B cell (primary cell): ENCODE measurements at regions not wholly inside any gene's neighbourhood (a gene's known extent, or its start where the extent isn't known, plus 50 kb on each side); places are given as distances from the start of the nearest gene placed in this dataset.

Experiments
- ATAC-seq: fragments of 200-7000 bp; cut with Tn5 transposase; one replicate; pipeline ENCODE4 v1.10.0; 2021; ENCODE audit warnings: low read depth, mild to moderate bottlenecking, moderate number of reproducible peaks, moderate library complexity
- CTCF ChIA-PET: fragments of 350-600 bp; sonication (Branson Sonifier 250); formaldehyde crosslinking; loops from one replicate; lab custom pipeline; 2021; ENCODE audit warnings: antibody characterized with exemption, inconsistent platforms; lab: Charles Lee
- POLR2A ChIA-PET: fragments of 350-600 bp; sonication (Branson Sonifier 250); formaldehyde crosslinking; loops from one replicate; lab custom pipeline; 2021; ENCODE audit warnings: antibody characterized with exemption; lab: Charles Lee
- DNase-seq: peaks from one replicate; pipeline ENCODE4 v3.0.0; 2013
- H2AFZ ChIP-seq: 2 replicates; pipeline ENCODE4 v1.6.1; 2012; ENCODE audit warnings: mild to moderate bottlenecking, low read depth, low read length; ENCODE audit not compliant: insufficient read depth, poor library complexity, severe bottlenecking
- H3K27ac ChIP-seq, 2 donors: 1 replicate in 1 of 2; 2 replicates in 1 of 2; pipeline ENCODE4 v1.5.1; 2012 to 2013; ENCODE audit warnings: low read length in 2 of 2, mild to moderate bottlenecking in 2 of 2, moderate library complexity in 1 of 2
- H3K27me3 ChIP-seq, 4 experiments: fragments of 200-600 bp in 1 of 4; sonication (generic) in 1 of 4; replicated peaks in 1 of 4; 1 replicate in 2 of 4; 2 replicates in 2 of 4; pipeline versions ENCODE4 v1.6.1 to v1.7.0; 2013 to 2016; ENCODE audit warnings: low read length in 3 of 4, mild to moderate bottlenecking in 2 of 4, mixed read lengths in 1 of 4, moderate library complexity in 1 of 4; ENCODE audit not compliant: insufficient read depth in 4 of 4, control insufficient read depth in 3 of 4; ENCODE audit errors: control extremely low read depth in 1 of 4
- H3K36me3 ChIP-seq, 2 experiments: replicated peaks in 1 of 2; 1 replicate in 1 of 2; 2 replicates in 1 of 2; pipeline versions ENCODE4 v1.6.1 to v1.7.1; 2013; ENCODE audit warnings: low read length in 1 of 2; ENCODE audit not compliant: insufficient read depth in 2 of 2, control insufficient read depth in 1 of 2; ENCODE audit errors: control extremely low read depth in 1 of 2, extremely low read depth in 1 of 2
- H3K4me1 ChIP-seq, 2 donors: fragments of 200-600 bp in 1 of 2; sonication (generic) in 1 of 2; 1 replicate in 1 of 2; 2 replicates in 1 of 2; pipeline versions ENCODE4 v1.5.1 to v1.6.1; 2013 to 2017; ENCODE audit warnings: low read length in 2 of 2; ENCODE audit not compliant: control insufficient read depth in 2 of 2, insufficient read depth in 2 of 2
- H3K4me2 ChIP-seq: replicated peaks from 2 replicates; pipeline ENCODE3; 2012; ENCODE audit warnings: mild to moderate bottlenecking, low read depth, low read length; ENCODE audit not compliant: poor library complexity, severe bottlenecking
- H3K4me3 ChIP-seq, 5 experiments: fragments of 200-600 bp in 1 of 5; sonication (generic) in 1 of 5; 1 replicate in 3 of 5; 2 replicates in 2 of 5; pipeline versions ENCODE4 v1.5.1 to v1.7.0; 2011 to 2016; ENCODE audit warnings: low read length in 4 of 5, mild to moderate bottlenecking in 4 of 5, low read depth in 2 of 5, control low read depth in 1 of 5, moderate library complexity in 1 of 5; ENCODE audit not compliant: insufficient read depth in 1 of 5; ENCODE audit errors: control extremely low read depth in 1 of 5, extremely low read depth in 1 of 5
- H3K79me2 ChIP-seq: fragments of 200-600 bp; sonication (generic); one replicate; pipeline ENCODE4 v1.6.0; 2016; ENCODE audit warnings: low read length; ENCODE audit not compliant: control insufficient read depth, insufficient read depth
- H3K9ac ChIP-seq: fragments of 200-600 bp; sonication (generic); 2 replicates; pipeline ENCODE4 v1.6.1; 2017; ENCODE audit warnings: mild to moderate bottlenecking, low read length, moderate library complexity
- H3K9me3 ChIP-seq, 3 donors: one replicate each; pipeline versions ENCODE4 v1.6.1 to v1.7.1; 2013; ENCODE audit warnings: low read length in 2 of 3; ENCODE audit not compliant: control insufficient read depth in 2 of 3, insufficient read depth in 1 of 3; ENCODE audit errors: control extremely low read depth in 1 of 3
- H4K20me1 ChIP-seq: 2 replicates; pipeline ENCODE4 v1.6.0; 2012; ENCODE audit warnings: mild to moderate bottlenecking, low read length; ENCODE audit not compliant: insufficient read depth, control insufficient read depth, poor library complexity, severe bottlenecking
- H3K27ac Mint-ChIP-seq: one replicate; pipeline ENCODE4 v1.8.0; 2021; ENCODE audit warnings: mixed read lengths
- H3K27me3 Mint-ChIP-seq: one replicate; pipeline ENCODE4 v1.8.0; 2021; ENCODE audit warnings: mixed read lengths
- H3K4me1 Mint-ChIP-seq: one replicate; pipeline ENCODE4 v1.8.0; 2021; ENCODE audit warnings: mixed read lengths
- H3K4me3 Mint-ChIP-seq: one replicate; pipeline ENCODE4 v1.8.0; 2021; ENCODE audit warnings: mixed read lengths
- H3K9me3 Mint-ChIP-seq: one replicate; pipeline ENCODE4 v1.8.0; 2022; ENCODE audit warnings: mixed read lengths; ENCODE audit not compliant: insufficient read depth
- EZH2 ChIP-seq: IDR thresholded peaks from 2 replicates; pipeline ENCODE4 v1.6.1; 2012; ENCODE audit warnings: borderline replicate concordance, low read depth, mild to moderate bottlenecking, moderate library complexity, low read length; ENCODE audit not compliant: insufficient read depth, poor library complexity, severe bottlenecking
- WGBS: methylation state at CpG from one replicate; pipeline ENCODE4 v1.1.5; 2013; ENCODE audit warnings: missing lambda C conversion rate; ENCODE audit not compliant: insufficient coverage; 5-methylcytosine and 5-hydroxymethylcytosine counted together
- intact Hi-C: fragments of 100-400 bp; cut with micrococcal nuclease; formaldehyde crosslinking; loops from one replicate; pipeline ENCODE4 v1.10.0; 2022
- TF ChIP-seq, protein P1 (sequence below): fragments of 200-600 bp; IDR thresholded peaks from one replicate; pipeline ENCODE4 v1.8.0; 2022; ENCODE audit warnings: antibody characterized with exemption, mild to moderate bottlenecking

DNA sequence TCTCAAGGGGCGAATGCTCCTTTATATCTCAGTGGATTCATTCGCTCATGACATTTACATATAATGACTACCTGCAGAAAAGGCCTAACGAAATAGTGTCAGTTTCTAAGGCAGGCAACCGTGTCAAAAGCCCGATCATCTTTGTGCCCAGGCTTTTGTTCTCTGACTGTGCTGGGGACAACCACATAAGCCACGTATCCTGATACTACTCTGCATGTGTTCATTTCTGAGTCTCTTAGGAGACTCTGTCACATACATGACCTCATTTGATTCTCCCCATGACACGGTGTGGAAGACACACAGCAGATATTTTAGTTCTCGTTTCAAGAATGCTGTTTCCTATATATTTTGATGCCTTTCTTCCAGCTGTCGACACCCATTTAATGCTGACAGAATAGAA is 598.5 kb downstream of the BNC2 start:
- Histone ChIP-seq H3K36me3 (no peaks in the 10 kb centered on the region), H3K9ac (no peak overlapping the region), H3K4me2 (no peak overlapping the region), H4K20me1 (no peaks in the 10 kb centered on the region), H2AFZ (no peak overlapping the region), H3K27me3 (no peaks in the 10 kb centered on the region), H3K4me3 (no peak overlapping the region), H3K4me1 (no peaks in the 10 kb centered on the region), H3K79me2 (no peaks in the 10 kb centered on the region), H3K9me3 (peaks cover 0 to 3% (median 0%) of the 10 kb centered on the region in 3 donors), H3K27ac (no peak overlapping the region)
- ChIA-PET POLR2A (no interaction called here), CTCF (no interaction called here)
- Mint-ChIP-seq H3K4me3 (no peak overlapping the region), H3K4me1 (no peaks in the 10 kb centered on the region), H3K9me3 (no peaks in the 10 kb centered on the region), H3K27me3 (no peaks in the 10 kb centered on the region), H3K27ac (no peak overlapping the region)
- DNase-seq: no peak
- ATAC-seq: no peak
- TF ChIP-seq, protein P1, sequence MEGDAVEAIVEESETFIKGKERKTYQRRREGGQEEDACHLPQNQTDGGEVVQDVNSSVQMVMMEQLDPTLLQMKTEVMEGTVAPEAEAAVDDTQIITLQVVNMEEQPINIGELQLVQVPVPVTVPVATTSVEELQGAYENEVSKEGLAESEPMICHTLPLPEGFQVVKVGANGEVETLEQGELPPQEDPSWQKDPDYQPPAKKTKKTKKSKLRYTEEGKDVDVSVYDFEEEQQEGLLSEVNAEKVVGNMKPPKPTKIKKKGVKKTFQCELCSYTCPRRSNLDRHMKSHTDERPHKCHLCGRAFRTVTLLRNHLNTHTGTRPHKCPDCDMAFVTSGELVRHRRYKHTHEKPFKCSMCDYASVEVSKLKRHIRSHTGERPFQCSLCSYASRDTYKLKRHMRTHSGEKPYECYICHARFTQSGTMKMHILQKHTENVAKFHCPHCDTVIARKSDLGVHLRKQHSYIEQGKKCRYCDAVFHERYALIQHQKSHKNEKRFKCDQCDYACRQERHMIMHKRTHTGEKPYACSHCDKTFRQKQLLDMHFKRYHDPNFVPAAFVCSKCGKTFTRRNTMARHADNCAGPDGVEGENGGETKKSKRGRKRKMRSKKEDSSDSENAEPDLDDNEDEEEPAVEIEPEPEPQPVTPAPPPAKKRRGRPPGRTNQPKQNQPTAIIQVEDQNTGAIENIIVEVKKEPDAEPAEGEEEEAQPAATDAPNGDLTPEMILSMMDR: no peak
- 89% methylated on average over 6 of the region's 9 CpGs for WGBS
- intact Hi-C loops: no loop called here

DNA sequence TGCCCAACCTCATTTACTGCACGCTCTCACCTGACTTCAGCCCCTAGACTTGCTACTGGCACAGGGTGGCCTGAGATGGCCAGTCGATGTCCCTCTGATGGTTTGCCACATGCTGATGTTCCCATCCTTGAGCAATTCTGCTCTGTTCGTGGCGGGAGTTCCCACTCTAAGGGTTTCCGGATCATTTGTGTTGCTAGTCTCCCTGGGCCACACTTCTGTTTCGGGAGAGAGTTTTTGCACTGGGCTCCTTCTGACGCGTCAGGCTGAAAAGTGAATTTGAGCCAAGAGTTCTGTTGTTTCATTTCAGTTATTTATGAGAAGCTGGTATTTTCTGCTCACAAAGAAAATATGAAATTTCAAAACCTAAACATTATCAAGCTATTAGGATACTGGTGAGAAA is 597.7 kb downstream of the BNC2 start:
- H3K27me3 ChIP-seq: no peaks in the 10 kb centered on the region
- H3K36me3 ChIP-seq: no peaks in the 10 kb centered on the region
- H3K4me3 ChIP-seq: no peak overlapping the region
- Mint-ChIP-seq H3K27ac (no peak overlapping the region), H3K4me1 (no peaks in the 10 kb centered on the region), H3K27me3 (no peaks in the 10 kb centered on the region), H3K9me3 (no peaks in the 10 kb centered on the region), H3K4me3 (no peak overlapping the region)
- H4K20me1 ChIP-seq: no peaks in the 10 kb centered on the region
- POLR2A ChIA-PET: no interaction called here
- no peak overlapping the region for H3K4me2 ChIP-seq
- no peak overlapping the region for H3K27ac ChIP-seq
- CTCF ChIA-PET: no interaction called here
- H3K4me1 ChIP-seq: no peaks in the 10 kb centered on the region
- ATAC-seq (no peak), DNase-seq (no peak)
- WGBS: 95% methylated on average over 5 of the region's 8 CpGs
- H3K9me3 ChIP-seq: peaks cover 0 to 3% (median 0%) of the 10 kb centered on the region in 3 donors
- no peak for TF ChIP-seq EZH2
- TF ChIP-seq, protein P1: no peak
- no peak overlapping the region for H3K9ac ChIP-seq
- intact Hi-C loops: no loop called here
- no peaks in the 10 kb centered on the region for H3K79me2 ChIP-seq
- no peak overlapping the region for H2AFZ ChIP-seq
